Trophoblast cell (in vitro differentiated cells and primary cell): ENCODE measurements at regions not wholly inside any gene's neighbourhood (a gene's known extent, or its start where the extent isn't known, plus 50 kb on each side); places are given as distances from the start of the nearest gene placed in this dataset.

Source experiments
- DNase-seq, 2 donors: peaks; one replicate each; pipeline ENCODE4 v3.0.0-alpha.2; 2016
- H2AFZ ChIP-seq: 2 replicates; pipeline ENCODE4 v1.6.1; 2013; ENCODE audit warnings: low read length, moderate library complexity, mild to moderate bottlenecking; ENCODE audit not compliant: insufficient read depth, poor library complexity
- H2AK5ac ChIP-seq: 2 replicates; pipeline ENCODE4 v1.6.1; 2013; ENCODE audit warnings: mild to moderate bottlenecking, low read length
- H2BK120ac ChIP-seq: 2 replicates; pipeline ENCODE4 v1.6.1; 2013; ENCODE audit warnings: low read length, mild to moderate bottlenecking, moderate library complexity; ENCODE audit not compliant: insufficient read depth, poor library complexity
- H2BK12ac ChIP-seq: 2 replicates; pipeline ENCODE4 v1.6.1; 2013; ENCODE audit warnings: mild to moderate bottlenecking, low read length, moderate library complexity
- H2BK5ac ChIP-seq: 2 replicates; pipeline ENCODE4 v1.6.1; 2013; ENCODE audit warnings: low read length, low read depth, moderate library complexity, mild to moderate bottlenecking; ENCODE audit not compliant: poor library complexity
- H3K14ac ChIP-seq: 2 replicates; pipeline ENCODE4 v1.6.1; 2013; ENCODE audit warnings: mild to moderate bottlenecking, low read length
- H3K18ac ChIP-seq: 2 replicates; pipeline ENCODE4 v1.6.1; 2013; ENCODE audit warnings: mild to moderate bottlenecking, low read length
- H3K23ac ChIP-seq: 2 replicates; pipeline ENCODE4 v1.6.1; 2013; ENCODE audit warnings: low read length
- H3K27ac ChIP-seq: 2 replicates; pipeline ENCODE4 v1.5.1; 2013; ENCODE audit warnings: low read depth, mild to moderate bottlenecking, inconsistent platforms, low read length, moderate library complexity
- H3K27me3 ChIP-seq: 2 replicates; pipeline ENCODE4 v1.6.1; 2013; ENCODE audit warnings: inconsistent platforms, mild to moderate bottlenecking, low read length, moderate library complexity; ENCODE audit not compliant: insufficient read depth
- H3K36me3 ChIP-seq, 2 experiments: 1 replicate in 1 of 2; 2 replicates in 1 of 2; pipeline ENCODE4 v1.6.1; 2013; ENCODE audit warnings: low read length in 2 of 2, mild to moderate bottlenecking in 2 of 2, moderate library complexity in 1 of 2; ENCODE audit not compliant: insufficient read depth in 2 of 2, control insufficient read depth in 1 of 2
- H3K4ac ChIP-seq: 2 replicates; pipeline ENCODE4 v1.6.1; 2013; ENCODE audit warnings: low read depth, mild to moderate bottlenecking, low read length, moderate library complexity
- H3K4me1 ChIP-seq, 2 experiments: 1 replicate in 1 of 2; 2 replicates in 1 of 2; pipeline ENCODE4 v1.6.1; 2013; ENCODE audit warnings: low read length in 2 of 2, mild to moderate bottlenecking in 2 of 2, moderate library complexity in 1 of 2; ENCODE audit not compliant: insufficient read depth in 2 of 2, control insufficient read depth in 1 of 2
- H3K4me2 ChIP-seq: 2 replicates; pipeline ENCODE4 v1.6.1; 2013; ENCODE audit warnings: inconsistent platforms, mild to moderate bottlenecking, low read length, moderate library complexity
- H3K4me3 ChIP-seq: 2 replicates; pipeline ENCODE4 v1.5.1; 2013; ENCODE audit warnings: mild to moderate bottlenecking, low read depth, low read length, inconsistent platforms
- H3K79me1 ChIP-seq: one replicate; pipeline ENCODE4 v1.6.1; 2013; ENCODE audit warnings: low read length
- H3K79me2 ChIP-seq: 2 replicates; pipeline ENCODE4 v1.6.1; 2013; ENCODE audit warnings: low read length, mild to moderate bottlenecking; ENCODE audit not compliant: control insufficient read depth, insufficient read depth, poor library complexity
- H3K9ac ChIP-seq: 2 replicates; pipeline ENCODE4 v1.6.1; 2013; ENCODE audit warnings: mild to moderate bottlenecking, low read length
- H3K9me3 ChIP-seq: 2 replicates; pipeline ENCODE4 v1.6.1; 2013; ENCODE audit warnings: low read depth, mild to moderate bottlenecking, control low read depth, inconsistent platforms, low read length; ENCODE audit not compliant: insufficient read depth
- H4K12ac ChIP-seq: 2 replicates; pipeline ENCODE4 v1.6.1; 2013; ENCODE audit warnings: low read depth, mild to moderate bottlenecking, low read length, moderate library complexity
- H4K8ac ChIP-seq: 2 replicates; pipeline ENCODE4 v1.6.1; 2013; ENCODE audit warnings: low read depth, mild to moderate bottlenecking, low read length, moderate library complexity
- H4K91ac ChIP-seq: one replicate; pipeline ENCODE4 v1.6.1; 2013; ENCODE audit warnings: low read depth, mild to moderate bottlenecking, low read length, moderate library complexity
- WGBS: extraction: QIAGEN DNeasy Blood & Tissue Kit; methylation state at CpG from one replicate; pipeline ENCODE4 v1.1.7; 2013; ENCODE audit warnings: missing lambda C conversion rate; ENCODE audit not compliant: insufficient read length, insufficient coverage; ENCODE audit errors: extremely low coverage; 5-methylcytosine and 5-hydroxymethylcytosine counted together

- no peak for DNase-seq
- no peak overlapping the region for H3K14ac ChIP-seq
- H3K27ac ChIP-seq = no peak overlapping the region
- H3K4me2 ChIP-seq = no peak overlapping the region
- no peak overlapping the region for H2AK5ac ChIP-seq
- H2BK5ac ChIP-seq = no peak overlapping the region
- H4K8ac ChIP-seq = no peak overlapping the region
- H3K79me2 ChIP-seq = no peaks in the 10 kb centered on the region
- no peak overlapping the region for H3K4ac ChIP-seq
- H3K36me3 ChIP-seq = no peaks in the 10 kb centered on the region
- no peak overlapping the region for H3K23ac ChIP-seq
- no CpG with 5 or more reads among the region's 4 CpGs for WGBS
- H4K91ac ChIP-seq = no peak overlapping the region
- no peak overlapping the region for H3K4me3 ChIP-seq
- no peaks in the 10 kb centered on the region for H3K79me1 ChIP-seq
- H3K18ac ChIP-seq = no peak overlapping the region
- no peak overlapping the region for H3K9ac ChIP-seq
- no peak overlapping the region for H4K12ac ChIP-seq
- no peak overlapping the region for H2AFZ ChIP-seq
- H3K27me3 ChIP-seq = no peaks in the 10 kb centered on the region
- no peak overlapping the region for H2BK120ac ChIP-seq
- H3K9me3 ChIP-seq = no peaks in the 10 kb centered on the region
- H2BK12ac ChIP-seq = no peak overlapping the region
- H3K4me1 ChIP-seq = peaks cover 0 to 5% of the 10 kb centered on the region in 2 experiments
These were observed 508.1 kb upstream of the ID4 start for GRCh38 chr6:19329078-19329477.

GRCh38 chr6:19331089-19331488, 506.1 kb upstream of the ID4 start:
- H2AK5ac ChIP-seq = no peak overlapping the region
- no peaks in the 10 kb centered on the region for H3K79me2 ChIP-seq
- WGBS = no CpG with 5 or more reads among the region's 3 CpGs
- no peak overlapping the region for H3K23ac ChIP-seq
- H3K9me3 ChIP-seq = no peaks in the 10 kb centered on the region
- no peak overlapping the region for H3K4ac ChIP-seq
- H2BK12ac ChIP-seq = no peak overlapping the region
- no peaks in the 10 kb centered on the region for H3K36me3 ChIP-seq
- no peak overlapping the region for H4K91ac ChIP-seq
- H4K12ac ChIP-seq = no peak overlapping the region
- no peak overlapping the region for H3K18ac ChIP-seq
- no peak overlapping the region for H2AFZ ChIP-seq
- no peak for DNase-seq
- H2BK120ac ChIP-seq = no peak overlapping the region
- peaks cover 0 to 5% of the 10 kb centered on the region in 2 experiments for H3K4me1 ChIP-seq
- H3K4me3 ChIP-seq = no peak overlapping the region
- no peak overlapping the region for H3K4me2 ChIP-seq
- no peak overlapping the region for H3K27ac ChIP-seq
- H3K14ac ChIP-seq = no peak overlapping the region
- no peak overlapping the region for H2BK5ac ChIP-seq
- no peaks in the 10 kb centered on the region for H3K79me1 ChIP-seq
- H3K27me3 ChIP-seq = no peaks in the 10 kb centered on the region
- no peak overlapping the region for H4K8ac ChIP-seq
- no peak overlapping the region for H3K9ac ChIP-seq

GRCh38 chr6:19332806-19333460, 504.2 kb upstream of the ID4 start:
- Histone ChIP-seq H4K8ac (no peak overlapping the region), H3K4ac (no peak overlapping the region), H3K23ac (no peak overlapping the region), H2AFZ (no peak overlapping the region), H3K9ac (no peak overlapping the region), H3K18ac (no peak overlapping the region), H4K91ac (no peak overlapping the region), H2BK5ac (no peak overlapping the region), H3K36me3 (no peaks in the 10 kb centered on the region), H2BK12ac (no peak overlapping the region), H3K4me1 (no peaks in the 10 kb centered on the region), H3K4me2 (no peak overlapping the region), H3K4me3 (no peak overlapping the region), H3K27me3 (no peaks in the 10 kb centered on the region), H3K14ac (no peak overlapping the region), H4K12ac (no peak overlapping the region), H3K79me1 (no peaks in the 10 kb centered on the region), H3K27ac (no peak overlapping the region), H2AK5ac (no peak overlapping the region), H3K9me3 (no peaks in the 10 kb centered on the region), H3K79me2 (no peaks in the 10 kb centered on the region), H2BK120ac (no peak overlapping the region)
- DNase-seq = no peak
- WGBS = no CpG with 5 or more reads among the region's 7 CpGs

GRCh38 chr6:19333936-19334335, 503.2 kb upstream of the ID4 start:
- H4K12ac ChIP-seq = no peak overlapping the region
- no peak overlapping the region for H2AFZ ChIP-seq
- H3K18ac ChIP-seq = no peak overlapping the region
- WGBS = no CpG with 5 or more reads among the region's 3 CpGs
- no peak overlapping the region for H3K4me2 ChIP-seq
- H3K36me3 ChIP-seq = no peaks in the 10 kb centered on the region
- H3K4ac ChIP-seq = no peak overlapping the region
- no peak overlapping the region for H3K23ac ChIP-seq
- H4K91ac ChIP-seq = no peak overlapping the region
- no peak overlapping the region for H2BK12ac ChIP-seq
- no peaks in the 10 kb centered on the region for H3K79me1 ChIP-seq
- H3K27me3 ChIP-seq = no peaks in the 10 kb centered on the region
- no peak overlapping the region for H3K14ac ChIP-seq
- no peaks in the 10 kb centered on the region for H3K4me1 ChIP-seq
- DNase-seq = no peak
- no peaks in the 10 kb centered on the region for H3K9me3 ChIP-seq
- no peak overlapping the region for H2BK5ac ChIP-seq
- H3K27ac ChIP-seq = no peak overlapping the region
- no peak overlapping the region for H3K4me3 ChIP-seq
- H3K79me2 ChIP-seq = no peaks in the 10 kb centered on the region
- H2BK120ac ChIP-seq = no peak overlapping the region
- H3K9ac ChIP-seq = no peak overlapping the region
- no peak overlapping the region for H4K8ac ChIP-seq
- H2AK5ac ChIP-seq = no peak overlapping the region
